ENCODE measurements at regions not wholly inside any gene's neighbourhood (a gene's known extent, or its start where the extent isn't known, plus 50 kb on each side); places are given as distances from the start of the nearest gene placed in this dataset.

- TF ChIP-seq CTCF (IDR thresholded peaks at IDR 0.05) (no peak), EZH2 (IDR thresholded peaks at IDR 0.05; ENCODE audit: borderline replicate concordance, insufficient read depth, low read depth, low read length, poor library complexity, severe bottlenecking) (no peak)
- ChIA-PET CTCF (no interaction called here), POLR2A (no interaction called here)
- Histone ChIP-seq H3K4me1 (ENCODE audit: control insufficient read depth in 2 of 2, insufficient read depth in 2 of 2, low read length in 2 of 2) (no peaks in the 10 kb centered on the region), H3K36me3 (replicated peaks in 1 of 2; ENCODE audit: control extremely low read depth in 1 of 2, control insufficient read depth in 1 of 2, extremely low read depth in 1 of 2, insufficient read depth in 2 of 2, low read length in 1 of 2) (no peaks in the 10 kb centered on the region), H3K27ac (ENCODE audit: low read length in 2 of 2) (no peak overlapping the region), H3K9me3 (ENCODE audit: control extremely low read depth in 1 of 3, control insufficient read depth in 2 of 3, insufficient read depth in 1 of 3, low read length in 2 of 3) (no peaks in the 10 kb centered on the region), H2AFZ (ENCODE audit: insufficient read depth, low read depth, low read length, poor library complexity, severe bottlenecking) (no peak overlapping the region), H4K20me1 (ENCODE audit: control insufficient read depth, insufficient read depth, low read length, poor library complexity, severe bottlenecking) (no peaks in the 10 kb centered on the region), H3K79me2 (ENCODE audit: control insufficient read depth, insufficient read depth, low read length) (no peaks in the 10 kb centered on the region), H3K4me2 (replicated peaks; ENCODE audit: low read depth, low read length, poor library complexity, severe bottlenecking) (no peak overlapping the region), H3K4me3 (ENCODE audit: control extremely low read depth in 1 of 5, extremely low read depth in 1 of 5, insufficient read depth in 1 of 5, low read depth in 2 of 5, low read length in 4 of 5) (no peak overlapping the region), H3K27me3 (replicated peaks in 1 of 4; ENCODE audit: control extremely low read depth in 1 of 4, control insufficient read depth in 3 of 4, insufficient read depth in 4 of 4, low read length in 3 of 4) (no peaks in the 10 kb centered on the region), H3K9ac (ENCODE audit: low read length) (no peak overlapping the region)
- H3K9me3 Mint-ChIP-seq (ENCODE audit: insufficient read depth), result peaks cover 5% of the 10 kb centered on the region
- H3K4me1 Mint-ChIP-seq, result no peaks in the 10 kb centered on the region
- H3K27ac Mint-ChIP-seq, result no peak overlapping the region
- WGBS (ENCODE audit: insufficient coverage), result 100% methylated on average over 1 of the region's 3 CpGs
- H3K4me3 Mint-ChIP-seq, result no peak overlapping the region
- ATAC-seq (ENCODE audit: low read depth) (no peak), DNase-seq (no peak)
- intact Hi-C loops (cut with micrococcal nuclease), result no loop called here
- H3K27me3 Mint-ChIP-seq, result no peaks in the 10 kb centered on the region
Measured at GRCh38 chr3:76083992-76084391, 298.6 kb upstream of the ZNF717 start.

- Mint-ChIP-seq H3K27me3 (no peaks in the 10 kb centered on the region), H3K9me3 (ENCODE audit: insufficient read depth) (peaks cover 6% of the 10 kb centered on the region), H3K4me1 (no peaks in the 10 kb centered on the region), H3K4me3 (no peak overlapping the region), H3K27ac (no peak overlapping the region)
- TF ChIP-seq EZH2 (IDR thresholded peaks at IDR 0.05; ENCODE audit: borderline replicate concordance, insufficient read depth, low read depth, low read length, poor library complexity, severe bottlenecking) (no peak), CTCF (IDR thresholded peaks at IDR 0.05) (no peak)
- no peak for ATAC-seq (ENCODE audit: low read depth)
- Histone ChIP-seq H4K20me1 (ENCODE audit: control insufficient read depth, insufficient read depth, low read length, poor library complexity, severe bottlenecking) (no peaks in the 10 kb centered on the region), H3K4me2 (replicated peaks; ENCODE audit: low read depth, low read length, poor library complexity, severe bottlenecking) (no peak overlapping the region), H3K4me3 (ENCODE audit: control extremely low read depth in 1 of 5, extremely low read depth in 1 of 5, insufficient read depth in 1 of 5, low read depth in 2 of 5, low read length in 4 of 5) (no peak overlapping the region), H3K9ac (ENCODE audit: low read length) (no peak overlapping the region), H3K4me1 (ENCODE audit: control insufficient read depth in 2 of 2, insufficient read depth in 2 of 2, low read length in 2 of 2) (no peaks in the 10 kb centered on the region), H3K27me3 (replicated peaks in 1 of 4; ENCODE audit: control extremely low read depth in 1 of 4, control insufficient read depth in 3 of 4, insufficient read depth in 4 of 4, low read length in 3 of 4) (no peaks in the 10 kb centered on the region), H3K9me3 (ENCODE audit: control extremely low read depth in 1 of 3, control insufficient read depth in 2 of 3, insufficient read depth in 1 of 3, low read length in 2 of 3) (no peaks in the 10 kb centered on the region), H3K27ac (ENCODE audit: low read length in 2 of 2) (no peak overlapping the region), H3K36me3 (replicated peaks in 1 of 2; ENCODE audit: control extremely low read depth in 1 of 2, control insufficient read depth in 1 of 2, extremely low read depth in 1 of 2, insufficient read depth in 2 of 2, low read length in 1 of 2) (no peaks in the 10 kb centered on the region), H3K79me2 (ENCODE audit: control insufficient read depth, insufficient read depth, low read length) (no peaks in the 10 kb centered on the region), H2AFZ (ENCODE audit: insufficient read depth, low read depth, low read length, poor library complexity, severe bottlenecking) (no peak overlapping the region)
- DNase-seq, result no peak
- intact Hi-C loops (cut with micrococcal nuclease), result no loop called here
- WGBS (ENCODE audit: insufficient coverage), result 65% methylated on average over 2 of the region's 3 CpGs
- CTCF ChIA-PET, result no interaction called here
- POLR2A ChIA-PET, result no interaction called here
Measured at GRCh38 chr3:76096036-76096435, 310.7 kb upstream of the ZNF717 start.
